Upper lobe of left lung (tissue), 6 donors: ENCODE measurements at regions not wholly inside any gene's neighbourhood (a gene's known extent, or its start where the extent isn't known, plus 50 kb on each side); places are given as distances from the start of the nearest gene placed in this dataset.
A peak's percentile ranks its signal among the peaks of the same experiment; 100 is the strongest.

Source experiments
- ATAC-seq, 2 donors: fragments of 200-7000 bp; cut with Tn5 transposase; one replicate each; pipeline ENCODE4 v1.9.1; 2022; ENCODE audit warnings: mild to moderate bottlenecking in 2 of 2, moderate library complexity in 2 of 2; ENCODE audit not compliant: low FRiP score in 2 of 2
- DNase-seq, 2 donors: peaks; one replicate each; pipeline ENCODE4 v3.0.0-alpha.2; 2019 to 2020
- H3K27ac ChIP-seq, 4 donors: fragments of 200-600 bp; sonication (generic); one replicate each; pipeline ENCODE4 v1.5.1; 2016 to 2019
- H3K27me3 ChIP-seq, 4 donors: fragments of 200-600 bp; sonication (generic); one replicate each; pipeline ENCODE4 v1.5.1; 2017 to 2019
- H3K36me3 ChIP-seq, 4 donors: fragments of 200-600 bp; sonication (generic); one replicate each; pipeline ENCODE4 v1.5.1; 2016 to 2019
- H3K4me1 ChIP-seq, 4 donors: fragments of 200-600 bp; sonication (generic); one replicate each; pipeline ENCODE4 v1.5.1; 2018 to 2019
- H3K4me3 ChIP-seq, 4 donors: fragments of 200-600 bp; sonication (generic); one replicate each; pipeline ENCODE4 v1.5.1; 2017 to 2019; ENCODE audit warnings: mild to moderate bottlenecking in 2 of 4, moderate library complexity in 1 of 4
- H3K9me3 ChIP-seq, 4 donors: fragments of 200-600 bp; sonication (generic); one replicate each; pipeline ENCODE4 v1.5.1; 2018 to 2019
- CTCF ChIP-seq, 6 experiments: fragments of 450-650 bp in 4 of 6; fragments of 200-600 bp in 2 of 6; sonication (generic) in 2 of 6; IDR thresholded peaks; one replicate each; pipeline ENCODE4 v1.5.1; 2016 to 2019; ENCODE audit warnings: antibody characterized with exemption in 6 of 6
- EP300 ChIP-seq, 4 donors: sonication (generic); formaldehyde crosslinking; IDR thresholded peaks; one replicate each; pipeline ENCODE4 v1.5.1; 2017; ENCODE audit warnings: antibody characterized with exemption in 4 of 4, control low read depth in 2 of 4
- POLR2A ChIP-seq, 4 donors: fragments of 450-650 bp; IDR thresholded peaks; one replicate each; pipeline ENCODE4 v1.5.1; 2016 to 2017; ENCODE audit warnings: antibody characterized with exemption in 4 of 4, mild to moderate bottlenecking in 2 of 4
- POLR2AphosphoS5 ChIP-seq, 2 donors: sonication (generic); formaldehyde crosslinking; IDR thresholded peaks; one replicate each; pipeline ENCODE4 v1.5.1; 2017; ENCODE audit warnings: antibody characterized with exemption in 2 of 2
- WGBS, 2 donors: methylation state at CpG; one replicate each; pipeline ENCODE4 v1.1.5; 2017 to 2018; 5-methylcytosine and 5-hydroxymethylcytosine counted together
- donor health status: DM: no; HTN: no; CAD: no; lungs with moderate emphysema.
- donor health status: DM: no; HTN: yes; CAD: no; lungs with severe emphysema.

- H3K36me3 ChIP-seq: no peaks in the 10 kb centered on the region
- peaks cover 9 to 34% (median 27%) of the 10 kb centered on the region in 4 donors for H3K4me1 ChIP-seq
- H3K27me3 ChIP-seq: no peaks in the 10 kb centered on the region
- DNase-seq (no peak), ATAC-seq (no peak)
- no peak overlapping the region for H3K4me3 ChIP-seq
- no peaks in the 10 kb centered on the region for H3K9me3 ChIP-seq
- H3K27ac ChIP-seq: peak overlapping the region in 1 of 4 donors; percentile 61
- no peak for TF ChIP-seq EP300 (IDR thresholded peaks at IDR 0.05)
- TF ChIP-seq POLR2AphosphoS5 (IDR thresholded peaks at IDR 0.05): no peak
- no peak for TF ChIP-seq POLR2A (IDR thresholded peaks at IDR 0.05)
- TF ChIP-seq CTCF (IDR thresholded peaks at IDR 0.05): no peak
- 17 to 25% methylated on average over 2 of the region's 2 CpGs for WGBS, 2 donors
Measured at GRCh38 chr3:101938262-101938847, 89.0 kb downstream of the NFKBIZ start.

- no peaks in the 10 kb centered on the region for H3K27me3 ChIP-seq
- no peak for ATAC-seq
- no peak for DNase-seq
- H3K27ac ChIP-seq: no peak overlapping the region
- peaks cover 9 to 34% (median 27%) of the 10 kb centered on the region in 4 donors for H3K4me1 ChIP-seq
- no peaks in the 10 kb centered on the region for H3K36me3 ChIP-seq
- TF ChIP-seq POLR2A (IDR thresholded peaks at IDR 0.05) (no peak), EP300 (IDR thresholded peaks at IDR 0.05) (no peak), CTCF (IDR thresholded peaks at IDR 0.05) (no peak), POLR2AphosphoS5 (IDR thresholded peaks at IDR 0.05) (no peak)
- no peak overlapping the region for H3K4me3 ChIP-seq
- WGBS, 2 donors: 77 to 82% methylated on average over 6 of the region's 6 CpGs
- no peaks in the 10 kb centered on the region for H3K9me3 ChIP-seq
Measured at GRCh38 chr3:101939361-101940049, 90.2 kb downstream of the NFKBIZ start.

GRCh38 chr3:101940521-101941317 is 91.4 kb downstream of the NFKBIZ start:
- Histone ChIP-seq H3K27ac (peak overlapping the region in 3 of 4 donors; percentile 31 to 44 (median 32)), H3K4me1 (peaks cover 9 to 34% (median 27%) of the 10 kb centered on the region in 4 donors), H3K9me3 (no peaks in the 10 kb centered on the region), H3K4me3 (no peak overlapping the region), H3K27me3 (no peaks in the 10 kb centered on the region), H3K36me3 (no peaks in the 10 kb centered on the region)
- WGBS, 2 donors: 39 to 49% methylated on average over 9 of the region's 9 CpGs
- peak in 1 of 4 donors; percentile 17 for TF ChIP-seq EP300 (IDR thresholded peaks at IDR 0.05)
- TF ChIP-seq POLR2AphosphoS5 (IDR thresholded peaks at IDR 0.05): peak; percentile 58 to 59
- no peak for TF ChIP-seq CTCF (IDR thresholded peaks at IDR 0.05)
- peak; percentile 76 to 91 for ATAC-seq
- DNase-seq: peak in 1 of 2 donors; percentile 68

GRCh38 chr3:101941318-101942040 is 92.2 kb downstream of the NFKBIZ start:
- no peaks in the 10 kb centered on the region for H3K9me3 ChIP-seq
- H3K27me3 ChIP-seq: no peaks in the 10 kb centered on the region
- peak overlapping the region in 1 of 4 donors; percentile 44 for H3K27ac ChIP-seq
- ATAC-seq (no peak), DNase-seq (no peak)
- TF ChIP-seq EP300 (IDR thresholded peaks at IDR 0.05): no peak
- no peak overlapping the region for H3K4me3 ChIP-seq
- H3K36me3 ChIP-seq: no peaks in the 10 kb centered on the region
- H3K4me1 ChIP-seq: peaks cover 9 to 34% (median 27%) of the 10 kb centered on the region in 4 donors
- WGBS, 2 donors: 49 to 52% methylated on average over 6 of the region's 6 CpGs

- TF ChIP-seq POLR2AphosphoS5 (IDR thresholded peaks at IDR 0.05) (no peak), EP300 (IDR thresholded peaks at IDR 0.05) (no peak), CTCF (IDR thresholded peaks at IDR 0.05) (no peak), POLR2A (IDR thresholded peaks at IDR 0.05) (no peak)
- DNase-seq (no peak), ATAC-seq (peak in 1 of 2 donors; percentile 8)
- Histone ChIP-seq H3K36me3 (no peaks in the 10 kb centered on the region), H3K9me3 (no peaks in the 10 kb centered on the region), H3K4me3 (no peak overlapping the region), H3K4me1 (peaks cover 9 to 34% (median 27%) of the 10 kb centered on the region in 4 donors), H3K27ac (no peak overlapping the region), H3K27me3 (no peaks in the 10 kb centered on the region)
- 24 to 43% methylated on average over 2 of the region's 2 CpGs for WGBS, 2 donors
Measured at GRCh38 chr3:101942356-101942755, 93.0 kb downstream of the NFKBIZ start.
